ENCODE measurements at regions not wholly inside any gene's neighbourhood (a gene's known extent, or its start where the extent isn't known, plus 50 kb on each side); places are given as distances from the start of the nearest gene placed in this dataset.

- no peak for TF ChIP-seq CTCF (IDR thresholded peaks at IDR 0.05 in 2 of 3, conservative IDR thresholded peaks at IDR 0.05 in 1 of 3; ENCODE audit: control insufficient read depth in 2 of 3, extremely low read depth in 1 of 3, insufficient read depth in 1 of 3, low read depth in 3 of 3, low read length in 3 of 3)
- no peak for TF ChIP-seq POLR2A (IDR thresholded peaks at IDR 0.05; ENCODE audit: low read depth, low read length)
- TF ChIP-seq LARP7 (IDR thresholded peaks at IDR 0.05): no peak
- no peak for TF ChIP-seq HDGF (IDR thresholded peaks at IDR 0.05)
Measured at GRCh38 chr3:190790185-190790584, 72.3 kb downstream of the GMNC start.

Measured in GM12878 (cell line).